ENCODE measurements at regions not wholly inside any gene's neighbourhood (a gene's known extent, or its start where the extent isn't known, plus 50 kb on each side); places are given as distances from the start of the nearest gene placed in this dataset.

DNA sequence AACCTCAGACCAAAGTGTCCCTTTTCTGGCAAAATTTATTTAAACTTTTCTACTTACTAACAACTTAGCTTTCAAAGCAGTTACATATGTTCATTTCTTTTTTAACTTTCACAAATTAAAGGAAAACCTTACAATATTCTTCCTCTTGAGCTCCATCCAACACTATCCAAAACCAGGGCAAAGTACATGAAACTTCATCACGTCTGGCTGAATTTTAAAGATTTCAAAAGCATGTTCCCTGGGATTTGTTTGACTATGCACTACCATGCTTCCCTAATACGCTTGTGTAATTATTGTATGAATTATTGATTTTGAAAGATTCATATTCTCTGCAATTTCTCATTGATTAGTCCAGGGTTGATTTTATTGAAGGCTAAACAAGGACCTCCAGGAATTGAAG, 343.1 kb upstream of the TMPO start:
- DNase-seq, result no peak
- Mint-ChIP-seq H3K27me3 (ENCODE audit: insufficient read depth) (no peaks in the 10 kb centered on the region), H3K36me3 (ENCODE audit: low read depth) (no peaks in the 10 kb centered on the region), H3K4me1 (ENCODE audit: low read depth) (no peaks in the 10 kb centered on the region), H3K27ac (no peak overlapping the region), H3K4me3 (no peak overlapping the region), H3K9me3 (peaks cover 23% of the 10 kb centered on the region)
- TF ChIP-seq, protein P1, sequence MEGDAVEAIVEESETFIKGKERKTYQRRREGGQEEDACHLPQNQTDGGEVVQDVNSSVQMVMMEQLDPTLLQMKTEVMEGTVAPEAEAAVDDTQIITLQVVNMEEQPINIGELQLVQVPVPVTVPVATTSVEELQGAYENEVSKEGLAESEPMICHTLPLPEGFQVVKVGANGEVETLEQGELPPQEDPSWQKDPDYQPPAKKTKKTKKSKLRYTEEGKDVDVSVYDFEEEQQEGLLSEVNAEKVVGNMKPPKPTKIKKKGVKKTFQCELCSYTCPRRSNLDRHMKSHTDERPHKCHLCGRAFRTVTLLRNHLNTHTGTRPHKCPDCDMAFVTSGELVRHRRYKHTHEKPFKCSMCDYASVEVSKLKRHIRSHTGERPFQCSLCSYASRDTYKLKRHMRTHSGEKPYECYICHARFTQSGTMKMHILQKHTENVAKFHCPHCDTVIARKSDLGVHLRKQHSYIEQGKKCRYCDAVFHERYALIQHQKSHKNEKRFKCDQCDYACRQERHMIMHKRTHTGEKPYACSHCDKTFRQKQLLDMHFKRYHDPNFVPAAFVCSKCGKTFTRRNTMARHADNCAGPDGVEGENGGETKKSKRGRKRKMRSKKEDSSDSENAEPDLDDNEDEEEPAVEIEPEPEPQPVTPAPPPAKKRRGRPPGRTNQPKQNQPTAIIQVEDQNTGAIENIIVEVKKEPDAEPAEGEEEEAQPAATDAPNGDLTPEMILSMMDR (IDR thresholded peaks at IDR 0.05), result no peak

DNA sequence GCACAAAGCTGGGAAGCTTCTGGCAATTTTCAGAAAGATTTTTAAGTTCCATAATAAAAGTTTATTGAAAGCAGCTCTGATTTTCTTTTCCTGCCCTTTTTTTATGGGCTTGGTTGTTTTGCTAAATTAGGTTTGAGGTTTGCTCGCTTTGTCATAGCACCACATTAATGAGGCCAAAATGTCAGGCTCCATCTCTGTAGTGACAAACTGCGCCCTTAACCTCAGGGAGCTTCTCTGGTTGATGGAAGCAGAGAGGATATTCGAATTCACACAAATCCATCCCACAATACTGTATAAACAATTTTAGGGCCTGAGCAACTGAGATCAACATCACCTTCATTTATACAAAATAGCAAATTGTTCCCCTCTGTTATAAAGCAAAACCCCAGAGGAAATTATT, 342.6 kb upstream of the TMPO start:
- Mint-ChIP-seq H3K9me3 (peaks cover 28% of the 10 kb centered on the region), H3K4me1 (ENCODE audit: low read depth) (no peaks in the 10 kb centered on the region), H3K36me3 (ENCODE audit: low read depth) (no peaks in the 10 kb centered on the region), H3K27ac (no peak overlapping the region), H3K27me3 (ENCODE audit: insufficient read depth) (no peaks in the 10 kb centered on the region), H3K4me3 (no peak overlapping the region)
- TF ChIP-seq, protein P1 (IDR thresholded peaks at IDR 0.05), result no peak
- no peak for DNase-seq

DNA sequence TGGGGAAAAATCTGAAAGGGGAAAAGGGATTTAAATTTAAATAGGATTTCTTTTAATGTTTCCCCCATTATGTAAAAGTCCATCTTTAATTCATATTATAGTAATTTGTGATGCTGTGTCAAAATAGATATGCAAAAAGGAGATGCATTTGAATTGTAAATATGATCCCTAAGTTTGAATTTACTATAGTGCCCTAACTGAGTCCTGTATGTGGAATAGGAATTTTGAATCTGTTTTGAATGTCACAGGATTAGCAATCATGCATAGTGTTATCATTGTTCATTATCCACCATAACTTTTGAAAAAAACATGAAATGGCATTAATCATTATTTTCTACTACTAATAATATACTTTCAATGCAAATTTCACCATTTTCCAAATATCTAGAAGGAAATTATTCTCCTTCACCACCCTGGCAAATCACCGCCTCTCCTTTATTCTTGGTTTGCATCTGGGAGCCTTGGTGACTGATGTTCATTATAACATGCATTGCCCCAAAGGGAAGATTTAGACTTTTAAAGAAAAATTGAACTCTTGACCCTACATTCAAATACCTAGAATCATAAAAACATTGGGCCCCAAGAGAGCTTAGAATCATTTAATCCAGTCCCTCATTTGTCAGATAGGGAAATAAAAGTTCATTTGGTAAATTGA, 341.5 kb upstream of the TMPO start:
- TF ChIP-seq, protein P1 (IDR thresholded peaks at IDR 0.05), result no peak
- Mint-ChIP-seq H3K4me1 (ENCODE audit: low read depth) (no peaks in the 10 kb centered on the region), H3K9me3 (peaks cover 21% of the 10 kb centered on the region), H3K27me3 (ENCODE audit: insufficient read depth) (no peaks in the 10 kb centered on the region), H3K4me3 (no peak overlapping the region), H3K36me3 (ENCODE audit: low read depth) (no peaks in the 10 kb centered on the region), H3K27ac (no peak overlapping the region)
- DNase-seq, result no peak

DNA sequence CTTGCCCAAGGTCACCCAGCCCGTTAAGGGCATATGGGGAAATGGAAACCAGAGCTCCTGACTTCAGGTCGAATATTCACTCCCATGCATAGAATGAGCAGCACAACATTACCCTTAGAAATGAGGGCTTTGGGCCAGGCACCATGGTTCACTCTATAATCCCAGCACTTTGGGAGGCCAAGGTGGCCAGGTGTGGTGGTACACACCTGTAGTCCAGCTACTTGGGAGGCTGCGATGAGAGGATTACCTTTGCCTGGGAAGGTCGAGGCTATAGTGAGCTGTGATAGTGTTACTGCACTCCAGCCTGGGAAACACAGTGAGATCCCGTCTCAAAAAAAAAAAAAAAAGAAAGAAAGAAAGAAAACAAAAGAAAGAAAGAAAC, 341.0 kb upstream of the TMPO start:
- DNase-seq, result no peak
- peaks cover 22% of the 10 kb centered on the region for H3K9me3 Mint-ChIP-seq
- H3K27me3 Mint-ChIP-seq (ENCODE audit: insufficient read depth), result no peaks in the 10 kb centered on the region
- no peaks in the 10 kb centered on the region for H3K36me3 Mint-ChIP-seq (ENCODE audit: low read depth)
- no peak overlapping the region for H3K4me3 Mint-ChIP-seq
- TF ChIP-seq, protein P1 (IDR thresholded peaks at IDR 0.05), result no peak
- no peaks in the 10 kb centered on the region for H3K4me1 Mint-ChIP-seq (ENCODE audit: low read depth)
- no peak overlapping the region for H3K27ac Mint-ChIP-seq

DNA sequence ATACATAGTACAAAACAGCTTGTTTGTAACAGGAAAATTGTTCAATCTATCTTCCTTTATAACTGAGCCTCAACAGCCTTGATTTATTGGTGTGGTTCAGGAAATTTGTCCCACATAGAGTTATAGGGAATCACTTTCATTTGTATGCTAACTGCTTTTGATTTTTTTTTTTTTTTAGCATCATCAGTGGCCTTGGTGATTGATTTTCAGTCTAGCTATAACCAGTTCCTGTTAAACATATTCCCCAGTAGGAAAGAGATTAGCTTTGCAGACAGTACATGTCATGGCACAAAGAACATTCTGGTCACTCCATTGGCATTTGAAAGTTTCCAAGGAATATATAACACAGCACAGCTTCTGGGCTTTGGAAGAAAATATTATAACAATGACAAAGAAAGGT, 337.3 kb upstream of the TMPO start:
- TF ChIP-seq, protein P1 (IDR thresholded peaks at IDR 0.05), result no peak
- H3K4me1 Mint-ChIP-seq (ENCODE audit: low read depth), result no peaks in the 10 kb centered on the region
- no peak overlapping the region for H3K27ac Mint-ChIP-seq
- no peak for DNase-seq
- H3K9me3 Mint-ChIP-seq, result peaks cover 41% of the 10 kb centered on the region
- H3K4me3 Mint-ChIP-seq, result no peak overlapping the region
- H3K27me3 Mint-ChIP-seq (ENCODE audit: insufficient read depth), result no peaks in the 10 kb centered on the region; the same call in 1 of the 2 replicates
- H3K36me3 Mint-ChIP-seq (ENCODE audit: low read depth), result no peaks in the 10 kb centered on the region

DNA sequence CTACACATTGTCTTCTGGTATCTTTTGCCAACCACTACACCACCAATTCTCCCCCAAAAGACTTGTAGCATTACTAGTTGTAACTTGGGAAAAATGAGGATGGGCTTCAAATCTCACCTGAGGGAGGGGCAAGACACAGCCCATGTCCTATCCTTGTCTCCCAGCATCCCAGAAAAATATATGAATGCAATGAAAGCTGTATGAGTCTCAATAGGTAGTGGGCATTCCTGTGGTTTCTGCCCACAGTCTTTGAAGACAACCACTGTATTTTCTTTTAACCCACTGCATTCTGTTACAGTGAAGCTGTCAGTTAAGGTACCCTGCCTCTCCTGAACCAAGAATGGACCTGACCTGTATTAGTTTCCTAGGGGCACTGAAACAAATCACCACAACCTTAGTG, 336.2 kb upstream of the TMPO start:
- Mint-ChIP-seq H3K27ac (no peak overlapping the region), H3K4me3 (no peak overlapping the region), H3K9me3 (peaks cover 41% of the 10 kb centered on the region), H3K4me1 (ENCODE audit: low read depth) (no peaks in the 10 kb centered on the region), H3K36me3 (ENCODE audit: low read depth) (no peaks in the 10 kb centered on the region), H3K27me3 (ENCODE audit: insufficient read depth) (no peaks in the 10 kb centered on the region; the same call in 1 of the 2 replicates)
- DNase-seq, result no peak
- TF ChIP-seq, protein P1 (IDR thresholded peaks at IDR 0.05), result no peak
